Spleen (tissue), 7 donors: ENCODE measurements at regions not wholly inside any gene's neighbourhood (a gene's known extent, or its start where the extent isn't known, plus 50 kb on each side); places are given as distances from the start of the nearest gene placed in this dataset.

Experiments used
- POLR2A ChIP-seq, 3 donors: fragments of 450-650 bp; IDR thresholded peaks; one replicate each; pipeline ENCODE4 v1.5.1; 2017; ENCODE audit warnings: antibody characterized with exemption in 3 of 3, mild to moderate bottlenecking in 1 of 3
- TF ChIP-seq, protein P1 (sequence below), 11 experiments: fragments of 200-600 bp in 7 of 11; fragments of 450-650 bp in 4 of 11; sonication (generic) in 4 of 11; IDR thresholded peaks in 8 of 11; conservative IDR thresholded peaks in 3 of 11; 1 replicate in 7 of 11; 2 replicates in 4 of 11; pipeline versions ENCODE4 v1.4.0 to v1.8.0; 2016 to 2021; ENCODE audit warnings: antibody characterized with exemption in 11 of 11, inconsistent platforms in 4 of 11, mild to moderate bottlenecking in 1 of 11
- donor health status: DM: no; HTN: no; CAD: no; lungs with moderate emphysema.
- donor health status: DM: no; HTN: no; CAD: no.
- donor health status: DM: no; HTN: no; CAD: no.

DNA sequence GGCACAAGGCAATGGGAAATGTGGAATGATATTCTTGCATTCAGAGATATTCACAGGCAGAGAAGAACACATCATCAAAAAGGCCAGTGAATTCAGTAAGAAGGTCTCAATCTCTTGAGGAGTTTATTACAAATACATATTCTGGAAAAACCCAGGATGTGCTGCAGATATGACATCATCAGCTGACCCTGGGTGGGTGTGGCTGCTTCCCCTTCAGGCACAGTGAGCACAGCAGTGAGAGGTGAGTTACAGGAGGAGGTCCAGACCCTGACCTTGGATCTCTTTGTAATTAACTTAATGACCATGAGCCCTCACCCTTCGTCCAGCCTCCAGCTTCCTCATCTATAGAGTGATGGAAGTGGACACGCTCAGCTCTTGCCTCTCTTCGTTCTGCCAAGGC lies 147.5 kb upstream of the SYNDIG1 start:
- no peak for TF ChIP-seq POLR2A (IDR thresholded peaks at IDR 0.05)
- TF ChIP-seq, protein P1, sequence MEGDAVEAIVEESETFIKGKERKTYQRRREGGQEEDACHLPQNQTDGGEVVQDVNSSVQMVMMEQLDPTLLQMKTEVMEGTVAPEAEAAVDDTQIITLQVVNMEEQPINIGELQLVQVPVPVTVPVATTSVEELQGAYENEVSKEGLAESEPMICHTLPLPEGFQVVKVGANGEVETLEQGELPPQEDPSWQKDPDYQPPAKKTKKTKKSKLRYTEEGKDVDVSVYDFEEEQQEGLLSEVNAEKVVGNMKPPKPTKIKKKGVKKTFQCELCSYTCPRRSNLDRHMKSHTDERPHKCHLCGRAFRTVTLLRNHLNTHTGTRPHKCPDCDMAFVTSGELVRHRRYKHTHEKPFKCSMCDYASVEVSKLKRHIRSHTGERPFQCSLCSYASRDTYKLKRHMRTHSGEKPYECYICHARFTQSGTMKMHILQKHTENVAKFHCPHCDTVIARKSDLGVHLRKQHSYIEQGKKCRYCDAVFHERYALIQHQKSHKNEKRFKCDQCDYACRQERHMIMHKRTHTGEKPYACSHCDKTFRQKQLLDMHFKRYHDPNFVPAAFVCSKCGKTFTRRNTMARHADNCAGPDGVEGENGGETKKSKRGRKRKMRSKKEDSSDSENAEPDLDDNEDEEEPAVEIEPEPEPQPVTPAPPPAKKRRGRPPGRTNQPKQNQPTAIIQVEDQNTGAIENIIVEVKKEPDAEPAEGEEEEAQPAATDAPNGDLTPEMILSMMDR (IDR thresholded peaks at IDR 0.05 in 8 of 11, conservative IDR thresholded peaks at IDR 0.05 in 3 of 11): no peak
